Psoas muscle (tissue), 7 donors: ENCODE measurements at regions not wholly inside any gene's neighbourhood (a gene's known extent, or its start where the extent isn't known, plus 50 kb on each side); places are given as distances from the start of the nearest gene placed in this dataset.
"Not testable (repeated sequence)": the region's sequence is repeated elsewhere in the genome, so short reads cannot be mapped to it uniquely, and the experiment has no call there.

Experiments
- ATAC-seq, 4 donors: fragments of 200-7000 bp; cut with Tn5 transposase; one replicate each; pipeline ENCODE4 v1.9.1; 2020; ENCODE audit warnings: moderate library complexity in 3 of 4, mild to moderate bottlenecking in 2 of 4
- DNase-seq, 2 donors: peaks; one replicate each; pipeline ENCODE4 v3.0.0-alpha.2; 2020
- H3K27ac ChIP-seq: fragments of 200-600 bp; one replicate; pipeline ENCODE4 v1.8.0; 2022
- H3K27me3 ChIP-seq, 3 donors: fragments of 200-600 bp in 1 of 3; one replicate each; pipeline versions ENCODE4 v1.6.1 to v1.8.0; 2013 to 2022; ENCODE audit warnings: low read length in 2 of 3, mild to moderate bottlenecking in 2 of 3, moderate library complexity in 1 of 3; ENCODE audit not compliant: insufficient read depth in 3 of 3
- H3K36me3 ChIP-seq, 2 donors: fragments of 200-600 bp in 1 of 2; one replicate each; pipeline versions ENCODE4 v1.6.1 to v1.8.0; 2013 to 2022; ENCODE audit warnings: low read depth in 1 of 2, mild to moderate bottlenecking in 1 of 2, moderate library complexity in 1 of 2; ENCODE audit not compliant: insufficient read depth in 1 of 2
- H3K4me1 ChIP-seq: fragments of 200-600 bp; one replicate; pipeline ENCODE4 v1.8.0; 2022
- H3K4me3 ChIP-seq: fragments of 200-600 bp; one replicate; pipeline ENCODE4 v1.8.0; 2022; ENCODE audit warnings: mild to moderate bottlenecking
- H3K9me3 ChIP-seq: fragments of 200-600 bp; one replicate; pipeline ENCODE4 v1.8.0; 2022
- WGBS, 3 donors: extraction: QIAGEN DNeasy Blood & Tissue Kit; methylation state at CpG; one replicate each; pipeline versions ENCODE4 v1.1.6 to v1.1.7; 2013; 5-methylcytosine and 5-hydroxymethylcytosine counted together
- intact Hi-C, 2 donors: fragments of 100-400 bp; cut with DNase I; formaldehyde crosslinking; loops; one replicate each; pipeline versions ENCODE4 v1.11.0 to v1.14.2; 2022
- donor health status: healthy with polysubstance abuse.
- donor health status: DM: no; HTN: no; CAD: no; lungs with moderate emphysema.
- donor health status: Bipolar disorder and iron deficiency.
- donor health status: healthy.
- donor health status: DM: yes; HTN: yes; CAD: no.
- donor health status: DM: no; HTN: no; CAD: no.
- donor health status: DM: yes; HTN: yes; CAD: no.

DNA sequence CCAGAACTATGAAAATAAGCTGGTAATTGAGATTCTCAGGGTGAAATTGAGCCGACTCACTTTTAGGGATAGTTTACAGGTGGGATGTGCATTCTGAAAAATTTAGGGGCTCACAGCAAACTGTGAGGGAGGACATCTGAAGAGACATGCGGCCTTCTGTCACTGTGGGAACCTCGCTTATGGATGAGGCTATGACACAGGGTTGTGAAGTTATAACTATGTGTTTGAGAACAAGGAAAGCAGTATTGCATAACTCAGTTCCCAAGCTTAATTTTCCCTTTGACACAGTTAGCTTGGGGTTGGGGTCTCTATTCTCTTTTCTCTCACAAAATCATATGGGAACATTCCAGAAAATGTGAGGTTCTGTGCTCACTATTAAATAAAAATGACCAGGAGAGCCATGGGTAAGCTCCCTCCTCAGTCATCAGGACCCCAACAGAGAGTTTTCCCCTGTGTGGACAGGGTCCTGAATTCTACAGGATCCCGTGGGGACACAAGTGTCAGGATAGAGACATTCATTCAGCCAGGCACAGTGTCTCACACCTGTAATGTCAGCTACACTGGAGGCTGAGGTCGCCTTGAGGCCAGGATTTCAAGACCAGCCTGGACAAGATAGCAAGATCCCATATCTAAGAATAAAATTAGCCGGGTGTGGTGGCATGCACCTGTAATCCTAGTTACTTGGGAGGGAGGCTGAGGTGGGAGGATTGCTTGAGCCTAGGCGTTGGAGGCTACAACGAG is 1507.7 kb upstream of the TPTE start:
- peaks cover 3 to 56% (median 5%) of the 10 kb centered on the region in 3 donors for H3K27me3 ChIP-seq
- H3K36me3 ChIP-seq, H3K27ac ChIP-seq, DNase-seq, intact Hi-C loops, H3K4me1 ChIP-seq, H3K4me3 ChIP-seq, ATAC-seq, H3K9me3 ChIP-seq: not testable (repeated sequence)
- WGBS, 3 donors, result 52 to 58% (median 58%) methylated on average over 8 of the region's 8 CpGs

DNA sequence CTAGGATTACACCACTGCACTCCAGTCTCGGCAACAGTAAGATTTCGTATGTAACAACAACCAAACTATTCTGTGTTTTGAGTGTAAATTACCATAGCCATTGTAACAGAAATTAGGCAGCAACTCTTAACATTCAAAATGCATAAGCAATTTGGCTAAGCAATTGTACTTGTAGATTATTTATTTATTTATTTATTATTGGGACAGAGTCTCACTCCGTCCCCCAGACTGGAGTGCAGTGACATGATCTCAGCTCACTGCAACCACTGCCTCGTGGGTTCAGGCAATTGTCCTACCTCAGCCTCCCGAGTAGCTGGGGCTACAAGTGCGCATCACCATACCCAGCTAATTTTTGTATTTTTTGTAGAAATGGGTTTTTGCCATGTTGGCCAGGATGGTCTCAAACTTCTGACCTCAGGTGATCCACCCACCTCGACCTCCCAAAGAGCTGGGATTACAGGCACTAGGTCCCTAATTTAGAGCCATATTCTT is 1507.1 kb upstream of the TPTE start:
- H3K27ac ChIP-seq, ATAC-seq, H3K36me3 ChIP-seq, intact Hi-C loops, H3K4me1 ChIP-seq, H3K9me3 ChIP-seq, H3K4me3 ChIP-seq: not testable (repeated sequence)
- peaks cover 2 to 51% (median 5%) of the 10 kb centered on the region in 3 donors for H3K27me3 ChIP-seq
- peak in 1 of 2 donors; percentile 11 for DNase-seq
- 66 to 69% (median 69%) methylated on average over 7 of the region's 7 CpGs for WGBS, 3 donors

DNA sequence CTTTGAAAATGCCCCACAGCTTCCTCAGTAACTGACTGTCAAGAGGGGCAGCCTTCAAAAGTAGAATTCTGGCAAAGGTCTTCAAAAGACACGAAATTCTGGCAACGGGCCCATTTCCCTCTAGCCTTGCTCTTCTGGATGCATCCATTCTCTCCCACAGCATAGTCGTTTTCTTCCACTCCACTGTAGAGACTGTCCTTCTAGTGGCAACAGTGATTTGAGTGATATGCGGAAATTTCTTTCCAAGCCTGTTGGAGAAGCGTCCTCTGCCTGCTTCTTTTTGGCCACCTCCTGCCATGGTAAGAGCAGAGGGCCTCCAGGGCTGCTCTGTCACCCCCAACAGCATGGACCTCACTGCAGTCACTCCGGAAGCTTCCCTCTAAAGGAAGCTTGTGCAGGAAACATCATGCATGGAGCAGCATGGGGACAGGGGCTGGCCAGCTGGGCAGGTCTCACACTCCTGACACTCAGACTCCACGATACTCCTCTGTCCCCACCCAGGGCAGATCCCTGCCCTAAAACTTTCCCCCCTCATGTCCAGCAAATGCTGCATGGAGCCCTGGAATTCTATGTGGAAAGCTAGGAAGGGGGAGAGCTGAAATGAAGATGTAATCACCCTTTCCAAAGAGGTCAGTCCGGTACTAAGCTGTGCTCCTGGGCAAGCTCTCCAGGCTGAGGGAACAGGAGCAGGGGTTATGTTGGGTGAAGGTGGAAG is 1505.7 kb upstream of the TPTE start:
- WGBS, 3 donors, result 53 to 58% (median 55%) methylated on average over 7 of the region's 8 CpGs
- H3K36me3 ChIP-seq, H3K9me3 ChIP-seq, H3K27ac ChIP-seq, intact Hi-C loops, H3K4me1 ChIP-seq, ATAC-seq, H3K4me3 ChIP-seq: not testable (repeated sequence)
- peak in 1 of 2 donors; percentile 50 for DNase-seq
- peaks cover 2 to 42% (median 5%) of the 10 kb centered on the region in 3 donors for H3K27me3 ChIP-seq

DNA sequence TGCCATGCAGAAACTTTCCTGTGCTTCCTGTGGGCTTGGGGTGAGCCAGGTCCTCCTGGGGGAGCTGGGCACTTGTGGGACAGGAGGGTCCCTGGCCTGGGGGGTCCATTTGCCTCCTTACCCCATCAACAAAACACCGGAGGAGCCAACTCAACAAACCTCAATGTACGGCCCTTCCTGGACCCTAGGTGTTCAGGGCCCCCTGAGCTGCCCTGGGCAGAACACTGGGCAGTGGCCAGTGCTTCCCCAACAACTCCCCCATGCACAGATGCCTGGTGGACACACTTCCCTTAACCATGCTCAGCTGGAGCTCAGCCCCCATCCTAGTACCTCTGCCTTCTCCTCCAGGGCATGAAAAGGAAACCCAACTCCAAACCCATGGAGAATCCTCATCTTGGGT is 1504.2 kb upstream of the TPTE start:
- H3K27ac ChIP-seq, H3K9me3 ChIP-seq, H3K36me3 ChIP-seq, ATAC-seq, DNase-seq, H3K4me1 ChIP-seq, H3K4me3 ChIP-seq, intact Hi-C loops: not testable (repeated sequence)
- H3K27me3 ChIP-seq, result peaks cover 2 to 31% (median 5%) of the 10 kb centered on the region in 3 donors
- WGBS, 3 donors, result 47 to 65% (median 64%) methylated on average over 2 of the region's 2 CpGs

DNA sequence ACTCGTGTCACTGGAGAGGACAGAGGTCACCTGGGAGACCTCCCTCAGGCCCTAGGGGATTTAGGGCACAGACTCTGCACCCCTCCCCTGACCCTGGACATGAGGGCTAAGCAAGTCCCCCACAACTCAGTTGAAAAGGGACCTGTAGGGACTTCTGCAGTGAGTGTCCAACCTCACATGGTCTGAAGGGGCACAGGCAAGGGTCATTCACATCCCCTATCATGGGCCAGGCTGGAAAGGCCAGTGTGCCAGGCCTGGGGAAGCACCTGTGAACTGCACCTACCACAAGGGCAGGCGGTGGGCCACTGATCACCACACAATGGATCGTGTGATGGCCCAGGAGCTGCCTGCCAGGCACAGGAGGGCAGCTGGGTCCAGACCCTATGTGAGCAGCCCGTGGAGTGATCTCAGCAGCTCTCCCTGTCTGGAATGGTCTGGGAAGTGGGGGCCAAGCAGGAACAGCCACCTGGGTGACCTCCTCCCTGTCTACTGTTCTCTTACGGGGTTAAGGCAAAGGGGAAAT is 1502.6 kb upstream of the TPTE start:
- ATAC-seq, H3K9me3 ChIP-seq, intact Hi-C loops, DNase-seq, H3K27ac ChIP-seq, H3K36me3 ChIP-seq, H3K4me1 ChIP-seq, H3K4me3 ChIP-seq: not testable (repeated sequence)
- WGBS, 3 donors, result 43 to 62% (median 55%) methylated on average over 4 to 5 of the region's 5 CpGs
- H3K27me3 ChIP-seq, result peaks cover 2 to 21% (median 5%) of the 10 kb centered on the region in 3 donors

DNA sequence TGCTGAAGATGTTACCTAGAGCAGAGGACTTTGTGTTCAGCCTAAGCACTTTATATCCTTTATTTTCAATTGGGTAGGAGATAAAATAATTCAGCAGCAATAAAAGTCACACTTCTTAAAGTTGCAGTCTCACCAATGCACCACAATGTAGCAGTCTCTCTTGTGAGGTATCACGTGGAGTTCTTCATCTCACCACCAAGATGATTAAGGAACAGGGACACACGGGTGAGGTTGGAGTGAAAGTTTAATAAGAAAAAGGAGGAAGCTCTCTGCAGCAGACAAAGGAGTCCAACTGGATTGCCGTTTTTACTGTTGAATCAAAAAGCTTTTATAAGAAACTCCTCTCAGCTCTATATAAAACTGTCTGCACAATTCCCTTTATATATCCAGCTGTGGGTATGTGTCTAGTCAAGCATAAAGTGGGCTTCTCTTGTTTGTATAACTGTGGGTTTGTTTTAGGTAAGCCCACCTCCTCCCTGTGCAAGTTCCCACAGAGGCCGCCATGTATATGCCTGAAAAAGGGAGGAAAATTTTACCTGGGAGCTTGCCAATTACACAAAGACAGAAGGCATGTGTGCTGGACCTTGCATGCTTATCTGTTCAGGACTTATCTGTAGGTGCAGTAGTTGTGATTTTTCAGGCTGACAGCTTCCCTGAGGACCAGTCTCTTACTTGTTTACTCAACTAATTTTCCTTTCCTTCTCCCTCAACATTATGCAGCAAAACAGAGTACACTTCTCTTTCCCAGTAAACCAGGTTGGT is 1497.2 kb upstream of the TPTE start:
- 31 to 49% (median 45%) methylated on average over 4 of the region's 4 CpGs for WGBS, 3 donors
- H3K4me1 ChIP-seq, ATAC-seq, H3K36me3 ChIP-seq, H3K27ac ChIP-seq, H3K9me3 ChIP-seq, intact Hi-C loops, H3K4me3 ChIP-seq, DNase-seq: not testable (repeated sequence)
- H3K27me3 ChIP-seq, result peaks cover 0 to 25% (median 0%) of the 10 kb centered on the region in 3 donors

DNA sequence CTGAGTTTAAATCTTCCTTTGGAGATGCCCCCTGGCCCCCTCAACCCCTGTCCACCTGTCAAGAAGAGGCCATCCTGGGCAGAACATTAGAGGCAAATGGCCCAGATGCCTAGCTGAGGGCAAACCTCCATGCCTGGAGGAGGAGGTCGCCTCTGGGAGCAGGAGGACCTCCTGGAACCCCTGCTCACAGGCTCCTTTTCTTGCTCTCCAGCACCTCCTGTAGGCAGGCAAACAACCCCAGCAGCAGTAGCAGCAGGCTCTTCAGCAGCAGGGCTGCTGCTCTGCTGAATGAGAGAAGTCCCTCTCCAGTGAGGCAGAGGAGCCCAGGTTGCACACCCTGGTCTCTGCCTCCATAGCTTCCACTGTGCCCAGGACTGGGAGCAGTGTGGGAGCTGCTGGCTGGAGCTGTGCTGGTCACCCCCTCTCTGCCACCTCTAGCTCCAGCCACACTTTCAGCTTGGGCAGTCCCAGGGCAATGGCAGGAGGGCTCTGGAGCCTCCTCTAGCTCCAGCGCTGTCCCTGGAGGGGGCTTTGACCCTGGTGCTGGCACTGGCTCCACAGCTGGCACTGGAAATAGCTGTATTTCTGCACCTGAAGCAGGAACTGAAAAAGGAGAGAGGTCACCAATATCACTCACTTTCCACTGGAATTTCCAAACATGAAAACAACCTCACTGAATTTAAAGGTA is 1494.5 kb upstream of the TPTE start:
- WGBS, 3 donors, result 21 to 34% (median 25%) methylated on average over 2 of the region's 2 CpGs
- H3K27ac ChIP-seq, H3K36me3 ChIP-seq, intact Hi-C loops, H3K9me3 ChIP-seq, DNase-seq, H3K4me1 ChIP-seq, H3K4me3 ChIP-seq, ATAC-seq: not testable (repeated sequence)
- H3K27me3 ChIP-seq, result peaks cover 0 to 24% (median 0%) of the 10 kb centered on the region in 3 donors

DNA sequence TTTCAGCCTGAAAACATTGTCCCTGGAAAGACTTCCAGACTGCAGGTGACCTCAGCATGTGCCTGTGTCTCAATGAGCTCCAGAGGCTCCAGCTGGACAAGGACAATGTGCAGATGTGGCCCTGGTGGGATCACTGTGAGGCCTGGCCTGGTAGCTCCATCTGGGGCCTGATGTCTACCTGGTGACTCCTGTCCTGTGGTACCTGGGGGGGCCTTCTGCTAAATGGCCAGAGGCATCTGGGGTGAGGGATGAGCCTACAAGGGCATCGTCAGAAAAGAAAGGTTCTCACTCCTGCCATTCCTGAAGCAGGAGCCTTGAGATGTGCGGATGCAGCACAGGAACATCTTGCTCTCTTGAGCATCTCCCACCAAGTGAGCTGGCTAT is 1494.0 kb upstream of the TPTE start:
- DNase-seq, H3K4me1 ChIP-seq, H3K36me3 ChIP-seq, intact Hi-C loops, H3K27ac ChIP-seq, H3K9me3 ChIP-seq, ATAC-seq, H3K4me3 ChIP-seq: not testable (repeated sequence)
- H3K27me3 ChIP-seq, result peaks cover 0 to 21% (median 0%) of the 10 kb centered on the region in 3 donors
- 76 to 98% (median 89%) methylated on average over 2 of the region's 2 CpGs for WGBS, 3 donors

DNA sequence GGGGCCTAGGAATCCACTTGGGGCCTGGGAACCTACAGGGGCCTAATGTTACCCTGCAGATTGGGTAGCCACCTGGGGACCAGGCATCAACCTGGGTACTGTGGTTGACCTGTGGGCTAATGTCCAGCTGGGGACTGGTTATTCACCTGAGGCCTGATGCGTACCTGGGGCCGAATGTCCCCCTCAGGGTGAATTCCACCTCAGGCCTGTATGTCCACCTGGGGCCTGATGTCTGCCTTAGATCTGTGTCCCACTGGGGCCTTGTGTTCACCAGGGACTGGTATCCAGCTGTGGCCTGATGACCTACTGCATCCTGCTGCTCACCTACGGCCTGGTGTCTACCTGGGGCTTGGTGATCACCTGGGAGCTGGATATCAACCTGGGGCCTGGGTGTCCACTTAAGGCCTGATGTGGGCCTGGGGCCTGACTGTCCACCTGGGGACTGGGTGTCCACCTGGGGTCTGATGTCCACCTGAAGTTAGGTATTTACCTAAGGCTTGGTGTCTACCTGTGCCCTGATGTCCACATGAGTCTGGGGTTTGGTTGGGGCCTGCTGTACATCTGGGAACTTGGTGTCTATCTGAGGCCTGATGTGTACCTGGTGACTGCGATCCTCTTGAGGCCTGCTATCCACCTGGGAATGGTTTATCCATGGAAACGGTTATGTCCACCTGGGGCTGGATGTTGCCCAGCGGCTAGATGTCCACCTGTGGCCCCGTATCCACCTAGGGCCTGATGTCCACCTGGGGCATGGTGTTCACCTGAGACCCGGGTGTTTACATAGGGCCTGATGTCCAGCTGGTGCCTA is 1492.6 kb upstream of the TPTE start:
- H3K4me1 ChIP-seq, H3K9me3 ChIP-seq, H3K36me3 ChIP-seq, H3K27ac ChIP-seq, ATAC-seq, intact Hi-C loops, DNase-seq, H3K4me3 ChIP-seq: not testable (repeated sequence)
- 79 to 83% (median 82%) methylated on average over 8 of the region's 8 CpGs for WGBS, 3 donors
- peaks cover 0 to 19% (median 0%) of the 10 kb centered on the region in 3 donors for H3K27me3 ChIP-seq
